ENCODE measurements at regions not wholly inside any gene's neighbourhood (a gene's known extent, or its start where the extent isn't known, plus 50 kb on each side); places are given as distances from the start of the nearest gene placed in this dataset.
"Not testable (repeated sequence)": the region's sequence is repeated elsewhere in the genome, so short reads cannot be mapped to it uniquely, and the experiment has no call there.

GRCh38 chr18:71221405-71221804 is 932.6 kb downstream of the SOCS6 start:
- no peak overlapping the region for H3K4me3 ChIP-seq
- intact Hi-C loops (cut with DNase I), result no loop called here
- no peaks in the 10 kb centered on the region for H3K36me3 ChIP-seq
- no peak for DNase-seq
- TF ChIP-seq CTCF (IDR thresholded peaks at IDR 0.05), result no peak
- peaks cover 0 to 3% of the 10 kb centered on the region in 2 donors for H3K9me3 ChIP-seq
- no peak for ATAC-seq
- H3K27me3 ChIP-seq, result no peaks in the 10 kb centered on the region
- no peak overlapping the region for H3K27ac ChIP-seq
- no peaks in the 10 kb centered on the region for H3K4me1 ChIP-seq

- peak in 1 of 4 donors; percentile 76 for DNase-seq
- H3K4me1 ChIP-seq; H3K9me3 ChIP-seq; intact Hi-C loops (cut with DNase I); H3K36me3 ChIP-seq; H3K4me3 ChIP-seq; H3K27ac ChIP-seq; ATAC-seq; H3K27me3 ChIP-seq: not testable (repeated sequence)
Measured at GRCh38 chr18:71212739-71213138, 923.9 kb downstream of the SOCS6 start.

- H3K27me3 ChIP-seq, result no peaks in the 10 kb centered on the region
- ATAC-seq, result no peak
- no peaks in the 10 kb centered on the region for H3K36me3 ChIP-seq
- no peak overlapping the region for H3K27ac ChIP-seq
- no peak for TF ChIP-seq CTCF (IDR thresholded peaks at IDR 0.05)
- DNase-seq, result peak in 1 of 4 donors; percentile 62
- intact Hi-C loops (cut with DNase I), result no loop called here
- H3K4me3 ChIP-seq, result no peak overlapping the region
- H3K9me3 ChIP-seq, result peaks cover 0 to 2% of the 10 kb centered on the region in 2 donors
- no peaks in the 10 kb centered on the region for H3K4me1 ChIP-seq
Measured at GRCh38 chr18:71212222-71212621, 923.4 kb downstream of the SOCS6 start.

GRCh38 chr18:71209944-71210343 is 921.1 kb downstream of the SOCS6 start:
- ATAC-seq (no peak), DNase-seq (no peak)
- intact Hi-C loops (cut with DNase I), result no loop called here
- Histone ChIP-seq H3K9me3 (peaks cover 0 to 2% of the 10 kb centered on the region in 2 donors), H3K27ac (no peak overlapping the region), H3K4me3 (no peak overlapping the region), H3K4me1 (no peaks in the 10 kb centered on the region), H3K27me3 (no peaks in the 10 kb centered on the region), H3K36me3 (no peaks in the 10 kb centered on the region)
- no peak for TF ChIP-seq CTCF (IDR thresholded peaks at IDR 0.05)

GRCh38 chr18:71194438-71194837 is 905.6 kb downstream of the SOCS6 start:
- TF ChIP-seq CTCF (IDR thresholded peaks at IDR 0.05), result no peak
- Histone ChIP-seq H3K27ac (no peak overlapping the region), H3K36me3 (no peaks in the 10 kb centered on the region), H3K27me3 (no peaks in the 10 kb centered on the region), H3K9me3 (no peaks in the 10 kb centered on the region), H3K4me3 (no peak overlapping the region), H3K4me1 (no peaks in the 10 kb centered on the region)
- ATAC-seq (no peak), DNase-seq (no peak)
- intact Hi-C loops (cut with DNase I), result no loop called here

GRCh38 chr18:71189581-71189980 is 900.7 kb downstream of the SOCS6 start:
- intact Hi-C loops (cut with DNase I), result no loop called here

More at GRCh38 chr18:71189581-71189980, 900.7 kb downstream of the SOCS6 start:
- no peaks in the 10 kb centered on the region for H3K27me3 ChIP-seq
- DNase-seq, result no peak
- H3K36me3 ChIP-seq, result no peaks in the 10 kb centered on the region
- H3K9me3 ChIP-seq, result no peaks in the 10 kb centered on the region
- no peak overlapping the region for H3K4me3 ChIP-seq
- no peak for TF ChIP-seq CTCF (IDR thresholded peaks at IDR 0.05)
- H3K27ac ChIP-seq, result no peak overlapping the region
- ATAC-seq, result no peak
- no peaks in the 10 kb centered on the region for H3K4me1 ChIP-seq

Data from left lung (tissue), 4 donors.